SK-N-SH treated with all-trans-retinoic acid at 6 μM for 48 hours (cell line): ENCODE measurements at regions not wholly inside any gene's neighbourhood (a gene's known extent, or its start where the extent isn't known, plus 50 kb on each side); places are given as distances from the start of the nearest gene placed in this dataset.
A peak's percentile ranks its signal among the peaks of the same experiment; 100 is the strongest.

Experiments used
- ATAC-seq: fragments of 200-7000 bp; cut with Tn5 transposase; 3 replicates; pipeline ENCODE4 v1.9.1; 2020; ENCODE audit warnings: mild to moderate bottlenecking, moderate library complexity
- ARNTL ChIP-seq: fragments of 450-650 bp; formaldehyde crosslinking; IDR thresholded peaks from 2 replicates; pipeline ENCODE4 v1.5.0; 2020; ENCODE audit warnings: low read depth, mild to moderate bottlenecking, moderate library complexity, borderline replicate concordance
- BACH2 ChIP-seq: fragments of 250-450 bp; sonication (Bioruptor Pico); IDR thresholded peaks from 2 replicates; pipeline ENCODE4 v1.9.0; 2021; ENCODE audit warnings: mild to moderate bottlenecking, borderline replicate concordance
- CSDC2 ChIP-seq: fragments of 250-450 bp; sonication (Bioruptor Pico); IDR thresholded peaks from 2 replicates; pipeline ENCODE4 v1.5.0; 2020; ENCODE audit warnings: mild to moderate bottlenecking, moderate library complexity
- ESRRG ChIP-seq: fragments of 250-450 bp; sonication (Bioruptor Pico); IDR thresholded peaks from 2 replicates; pipeline ENCODE4 v1.6.1; 2021; ENCODE audit warnings: mild to moderate bottlenecking
- ISL1 ChIP-seq: fragments of 250-450 bp; sonication (Bioruptor Pico); IDR thresholded peaks from 2 replicates; pipeline ENCODE4 v2.1.2; 2022; ENCODE audit warnings: mild to moderate bottlenecking, moderate library complexity
- OSR1 ChIP-seq: fragments of 250-450 bp; sonication (Bioruptor Pico); IDR thresholded peaks from 2 replicates; pipeline ENCODE4 v1.8.0; 2022; ENCODE audit warnings: moderate library complexity, mild to moderate bottlenecking, inconsistent platforms
- PATZ1 ChIP-seq: fragments of 250-450 bp; sonication (Bioruptor Pico); IDR thresholded peaks from 2 replicates; pipeline ENCODE4 v1.8.0; 2020; ENCODE audit warnings: mild to moderate bottlenecking, moderate library complexity, borderline replicate concordance
- POU6F1 ChIP-seq: fragments of 250-450 bp; sonication (Bioruptor Pico); IDR thresholded peaks from 2 replicates; pipeline ENCODE4 v1.8.0; 2021; ENCODE audit warnings: low read depth, mild to moderate bottlenecking, moderate library complexity, borderline replicate concordance
- PPARA ChIP-seq: fragments of 250-450 bp; sonication (Bioruptor Pico); IDR thresholded peaks from 2 replicates; pipeline ENCODE4 v1.5.0; 2020; ENCODE audit warnings: mild to moderate bottlenecking, borderline replicate concordance
- RARB ChIP-seq: fragments of 250-450 bp; sonication (Bioruptor Pico); IDR thresholded peaks from 2 replicates; pipeline ENCODE4 v1.8.0; 2021; ENCODE audit warnings: mild to moderate bottlenecking, moderate library complexity
- SNAI2 ChIP-seq: fragments of 250-450 bp; sonication (Bioruptor Pico); IDR thresholded peaks from 2 replicates; pipeline ENCODE4 v1.5.0; 2020; ENCODE audit warnings: mild to moderate bottlenecking, moderate library complexity
- TCF4 ChIP-seq: fragments of 250-450 bp; sonication (Bioruptor Pico); IDR thresholded peaks from 2 replicates; pipeline ENCODE4 v1.8.0; 2021; ENCODE audit warnings: mild to moderate bottlenecking, moderate library complexity, borderline replicate concordance
- TOX ChIP-seq: fragments of 250-450 bp; sonication (Bioruptor Pico); IDR thresholded peaks from 2 replicates; pipeline ENCODE4 v1.8.0; 2021; ENCODE audit warnings: mild to moderate bottlenecking, moderate library complexity, borderline replicate concordance
- TSHZ2 ChIP-seq: fragments of 250-450 bp; sonication (Bioruptor Pico); IDR thresholded peaks from 2 replicates; pipeline ENCODE4 v1.5.0; 2020; ENCODE audit warnings: mild to moderate bottlenecking, moderate library complexity
- ZC3H10 ChIP-seq: fragments of 250-450 bp; sonication (Bioruptor Pico); IDR thresholded peaks from 2 replicates; pipeline ENCODE4 v1.5.1; 2021; ENCODE audit warnings: mild to moderate bottlenecking, moderate library complexity
- ZFP3 ChIP-seq: fragments of 250-450 bp; sonication (Bioruptor Pico); IDR thresholded peaks from 2 replicates; pipeline ENCODE4 v1.5.0; 2020; ENCODE audit warnings: mild to moderate bottlenecking, moderate library complexity
- ZFP30 ChIP-seq: fragments of 450-650 bp; formaldehyde crosslinking; IDR thresholded peaks from 2 replicates; pipeline ENCODE4 v1.5.0; 2022; ENCODE audit warnings: mild to moderate bottlenecking, moderate library complexity
- ZNF565 ChIP-seq: fragments of 450-650 bp; formaldehyde crosslinking; conservative IDR thresholded peaks from 2 replicates; pipeline ENCODE4 v1.5.0; 2020; ENCODE audit warnings: low read depth, mild to moderate bottlenecking, moderate library complexity
- ZNF70 ChIP-seq: fragments of 450-650 bp; formaldehyde crosslinking; IDR thresholded peaks from 2 replicates; pipeline ENCODE4 v1.5.0; 2020; ENCODE audit warnings: mild to moderate bottlenecking, moderate library complexity
- ZNF8 ChIP-seq: fragments of 450-650 bp; formaldehyde crosslinking; IDR thresholded peaks from 2 replicates; pipeline ENCODE4 v1.5.0; 2020; ENCODE audit warnings: mild to moderate bottlenecking, moderate library complexity
- TF ChIP-seq, protein P1 (sequence below): fragments of 250-450 bp; sonication (Bioruptor Pico); IDR thresholded peaks from 2 replicates; pipeline ENCODE4 v1.5.1; 2020; ENCODE audit warnings: low read depth, mild to moderate bottlenecking, moderate library complexity

GRCh38 chr6:169035385-169036240 lies 218.0 kb downstream of the THBS2 start:
- peak; percentile 98 for ATAC-seq
- no peak for TF ChIP-seq PATZ1 (CRISPR knock-in tag)
- no peak for TF ChIP-seq ZNF565 (CRISPR knock-in tag)
- TF ChIP-seq, protein P1, sequence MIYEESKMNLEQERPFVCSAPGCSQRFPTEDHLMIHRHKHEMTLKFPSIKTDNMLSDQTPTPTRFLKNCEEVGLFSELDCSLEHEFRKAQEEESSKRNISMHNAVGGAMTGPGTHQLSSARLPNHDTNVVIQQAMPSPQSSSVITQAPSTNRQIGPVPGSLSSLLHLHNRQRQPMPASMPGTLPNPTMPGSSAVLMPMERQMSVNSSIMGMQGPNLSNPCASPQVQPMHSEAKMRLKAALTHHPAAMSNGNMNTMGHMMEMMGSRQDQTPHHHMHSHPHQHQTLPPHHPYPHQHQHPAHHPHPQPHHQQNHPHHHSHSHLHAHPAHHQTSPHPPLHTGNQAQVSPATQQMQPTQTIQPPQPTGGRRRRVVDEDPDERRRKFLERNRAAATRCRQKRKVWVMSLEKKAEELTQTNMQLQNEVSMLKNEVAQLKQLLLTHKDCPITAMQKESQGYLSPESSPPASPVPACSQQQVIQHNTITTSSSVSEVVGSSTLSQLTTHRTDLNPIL (CRISPR knock-in tag): no peak
- TF ChIP-seq ZFP30 (CRISPR knock-in tag): no peak
- TF ChIP-seq ZC3H10: no peak
- no peak for TF ChIP-seq RARB (CRISPR knock-in tag)
- no peak for TF ChIP-seq ZFP3
- TF ChIP-seq TCF4 (CRISPR knock-in tag): no peak
- no peak for TF ChIP-seq POU6F1 (CRISPR knock-in tag)
- TF ChIP-seq TOX: no peak
- TF ChIP-seq TSHZ2 (CRISPR knock-in tag): no peak
- TF ChIP-seq, all 23 proteins: peak for 0

- TF ChIP-seq OSR1 (CRISPR knock-in tag) (no peak), BACH2 (no peak), ZFP30 (CRISPR knock-in tag) (no peak), ZNF8 (CRISPR knock-in tag) (no peak)
- no peak for ATAC-seq
Observed at GRCh38 chr6:169034516-169035167, 219.0 kb downstream of the THBS2 start.

DNA sequence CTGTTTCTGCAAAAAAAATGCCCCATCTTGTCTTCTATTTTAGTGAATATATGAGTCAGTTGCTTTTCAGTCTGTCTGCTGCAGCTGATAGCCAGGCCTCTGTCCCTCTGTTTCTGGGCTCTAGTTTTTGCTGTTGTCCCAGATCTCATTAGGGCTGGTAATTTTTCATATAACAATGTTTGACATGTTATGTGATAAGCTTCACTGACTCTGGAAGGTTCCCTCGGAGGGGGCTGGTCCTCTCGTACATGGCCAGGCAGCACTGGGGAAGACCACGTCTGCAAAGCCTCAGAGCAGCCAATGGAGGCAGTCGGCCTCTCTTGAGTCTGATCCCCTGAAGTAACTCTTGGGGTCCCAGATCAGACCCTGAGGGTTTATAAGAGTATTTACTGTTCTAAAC lies 223.8 kb downstream of the THBS2 start:
- ATAC-seq: peak; percentile 44; the same call in 1 of the 3 replicates
- TF ChIP-seq ARNTL (no peak), TCF4 (CRISPR knock-in tag) (no peak), ZNF565 (CRISPR knock-in tag) (no peak), PATZ1 (CRISPR knock-in tag) (no peak), OSR1 (CRISPR knock-in tag) (no peak), CSDC2 (CRISPR knock-in tag) (no peak)

GRCh38 chr6:169028343-169028742 lies 225.3 kb downstream of the THBS2 start:
- no peak for ATAC-seq
- TF ChIP-seq ESRRG (CRISPR knock-in tag) (no peak), ZNF8 (CRISPR knock-in tag) (no peak), SNAI2 (CRISPR knock-in tag) (no peak), PPARA (CRISPR knock-in tag) (no peak), PATZ1 (CRISPR knock-in tag) (no peak), OSR1 (CRISPR knock-in tag) (no peak), ZFP3 (no peak), POU6F1 (CRISPR knock-in tag) (no peak), ISL1 (CRISPR knock-in tag) (no peak), ZC3H10 (no peak), ARNTL (no peak), ZFP30 (CRISPR knock-in tag) (no peak), ZNF70 (CRISPR knock-in tag) (no peak)
